ENCODE measurements at regions not wholly inside any gene's neighbourhood (a gene's known extent, or its start where the extent isn't known, plus 50 kb on each side); places are given as distances from the start of the nearest gene placed in this dataset.

GRCh38 chr6:14505401-14505800, 387.8 kb downstream of the CD83 start:
- TF ChIP-seq EZH2phosphoT487 (conservative IDR thresholded peaks at IDR 0.05; ENCODE audit: low read length) (no peak), CTCF (IDR thresholded peaks at IDR 0.05; ENCODE audit: insufficient read depth, low read length, poor library complexity, severe bottlenecking) (no peak)
